ENCODE measurements at regions not wholly inside any gene's neighbourhood (a gene's known extent, or its start where the extent isn't known, plus 50 kb on each side); places are given as distances from the start of the nearest gene placed in this dataset.

- intact Hi-C loops (cut with micrococcal nuclease), result no loop called here
- peaks cover 13 to 16% of the 10 kb centered on the region in 2 experiments; a peak in 2 of 5 replicates for H3K27me3 ChIP-seq (ENCODE audit: control insufficient read depth in 2 of 2, insufficient read depth in 2 of 2, low read length in 2 of 2)
- no peak for TF ChIP-seq RBM39 (optimal IDR thresholded peaks at IDR 0.05; ENCODE audit: low read depth, low read length)
- TF ChIP-seq FOXJ2 (tag; IDR thresholded peaks at IDR 0.05), result no peak
- TF ChIP-seq CLOCK (CRISPR knock-in tag; IDR thresholded peaks at IDR 0.05; ENCODE audit: borderline replicate concordance), result no peak
- no peak for TF ChIP-seq HLTF (IDR thresholded peaks at IDR 0.05)
- no peak for TF ChIP-seq THRB (CRISPR knock-in tag; conservative IDR thresholded peaks at IDR 0.05)
- TF ChIP-seq CHD2 (IDR thresholded peaks at IDR 0.05; ENCODE audit: low read depth, low read length), result no peak
- TF ChIP-seq ZBTB8A (IDR thresholded peaks at IDR 0.05; ENCODE audit: partially characterized antibody), result no peak
- no peaks in the 10 kb centered on the region for H3K9me3 ChIP-seq (replicated peaks; ENCODE audit: control insufficient read depth, insufficient read depth, low read depth, low read length)
- CTCF ChIA-PET (ENCODE audit: low intra/inter-chr PET ratio), result no interaction called here
- no TSS peak for BruUV-seq (replicated peaks)
- WGBS (ENCODE audit: insufficient coverage, low coverage, missing lambda C conversion rate), result no CpG with 5 or more reads among the region's 3 CpGs
- H2AFZ ChIP-seq (ENCODE audit: low read depth, low read length), result no peak overlapping the region
- H3K27ac ChIP-seq (ENCODE audit: extremely low read depth, low read depth, low read length), result no peak overlapping the region
- in situ Hi-C loops (cut with MboI), result no loop called here
- H3K4me3 ChIP-seq, result no peak overlapping the region
- H3K4me2 ChIP-seq (ENCODE audit: insufficient read depth, low read length), result no peak overlapping the region
- H3K36me3 ChIP-seq (ENCODE audit: control insufficient read depth, insufficient read depth, low read length), result no peaks in the 10 kb centered on the region
- FAIRE-seq (no peak), ATAC-seq (no peak), DNase-seq (ENCODE audit: extremely low read depth in 1 of 4, low spot score in 3 of 4) (no peak)
- no peaks in the 10 kb centered on the region; a peak in 1 of 5 replicates for H3K4me1 ChIP-seq (replicated peaks in 1 of 2; ENCODE audit: control insufficient read depth in 2 of 2, insufficient read depth in 2 of 2, low read length in 2 of 2)
- POLR2A ChIA-PET, result interaction anchor here (1.5 kb wide), 1 partner anchor 10 kb away, joined by 5 read pairs; no protein-coding TSS in a partner anchor
- no peak overlapping the region for H3K9ac ChIP-seq (ENCODE audit: insufficient read depth in 1 of 2, low read depth in 2 of 2, low read length in 2 of 2)
- H4K20me1 ChIP-seq (replicated peaks; ENCODE audit: control insufficient read depth, insufficient read depth, low read length), result 0 out of 2 replicates have a peak, but pooled peaks cover 3% of the 10 kb centered on the region
- no peaks in the 10 kb centered on the region for H3K9me1 ChIP-seq (ENCODE audit: control insufficient read depth, insufficient read depth, low read length)
- H3K79me2 ChIP-seq (ENCODE audit: control insufficient read depth, insufficient read depth, low read length), result no peaks in the 10 kb centered on the region
Measured at GRCh38 chr5:56606192-56606591, 209.2 kb upstream of the MAP3K1 start.

Measured in K562 (cell line).